ENCODE measurements at regions not wholly inside any gene's neighbourhood (a gene's known extent, or its start where the extent isn't known, plus 50 kb on each side); places are given as distances from the start of the nearest gene placed in this dataset.

DNA sequence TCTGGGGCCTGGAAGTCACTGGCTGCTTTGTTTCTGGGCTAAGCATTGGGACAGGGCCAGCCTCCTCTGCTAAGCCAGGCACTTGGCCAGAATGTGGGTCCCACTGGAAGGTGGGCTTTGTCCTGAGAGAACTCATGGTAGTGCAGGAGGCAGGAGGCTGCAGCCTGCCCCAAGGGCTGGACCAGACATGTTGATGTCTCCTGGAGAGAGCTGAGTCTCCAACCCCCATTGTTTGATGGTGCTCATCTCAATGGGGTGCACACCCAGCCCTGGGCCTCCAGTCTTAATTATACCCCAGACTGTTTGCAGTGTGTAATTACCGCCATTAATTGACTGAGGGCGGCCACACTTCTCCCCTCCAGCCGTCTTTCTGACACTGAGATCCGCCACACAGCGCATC lies 220.5 kb upstream of the PMEPA1 start:
- POLR2A ChIA-PET (ENCODE audit: unreplicated experiment) = no interaction called here
- H3K9me3 ChIP-seq (ENCODE audit: low read length) = no peaks in the 10 kb centered on the region
- intact Hi-C loops (cut with micrococcal nuclease) = no loop called here

DNA sequence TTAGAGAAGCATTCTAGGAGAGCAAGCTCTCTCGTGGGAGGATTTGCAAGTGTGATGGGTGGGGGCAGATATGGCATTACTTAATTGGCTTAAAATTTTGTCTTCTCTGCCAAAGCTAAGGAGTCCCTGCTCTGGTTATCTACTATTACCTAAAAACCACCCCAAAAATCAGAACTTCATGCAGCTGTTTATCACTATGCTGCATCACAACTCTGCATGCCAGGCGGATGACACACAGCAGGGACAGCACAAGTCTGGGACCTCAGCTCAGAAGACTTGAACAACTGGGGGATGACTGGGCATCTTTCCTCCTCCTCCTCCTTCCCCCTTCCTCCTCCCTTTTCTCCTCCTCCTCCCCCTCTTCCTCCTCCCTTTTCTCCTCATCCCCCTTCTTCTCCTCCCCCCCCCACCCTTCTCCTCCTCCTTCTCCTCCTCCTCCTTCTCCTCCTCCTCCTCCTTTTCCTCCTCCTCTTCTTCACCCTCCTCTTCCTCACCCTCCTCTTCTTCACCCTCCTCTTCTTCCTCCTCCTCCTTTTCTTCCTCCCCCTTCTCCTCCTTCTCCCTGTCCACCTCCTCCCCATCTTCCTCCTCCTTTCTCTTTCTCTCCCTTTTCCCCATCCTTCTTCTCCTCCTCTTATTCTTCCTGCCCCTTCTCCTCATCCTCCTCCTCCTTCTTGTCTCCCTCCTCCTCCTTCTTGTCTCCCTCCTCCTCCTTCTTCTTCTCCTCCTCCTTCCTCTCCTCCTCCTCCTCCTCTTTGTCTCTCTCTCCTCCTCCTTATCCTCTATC lies 218.6 kb upstream of the PMEPA1 start:
- ATAC-seq = no peak
- POLR2A ChIA-PET (ENCODE audit: unreplicated experiment) = no interaction called here

More for the DNA sequence above, 220.5 kb upstream of the PMEPA1 start:
- no TSS peak for BruUV-seq (replicated peaks)
- Histone ChIP-seq H3F3A (ENCODE audit: low read length, unreplicated experiment) (no peaks in the 10 kb centered on the region), H2AFZ (ENCODE audit: low read length) (no peak overlapping the region), H3K4me1 (ENCODE audit: insufficient read depth, low read length) (peaks cover 6% of the 10 kb centered on the region; the same call in 1 of the 2 replicates), H4K20me1 (ENCODE audit: low read length) (no peaks in the 10 kb centered on the region), H3K4me2 (ENCODE audit: low read length) (no peak overlapping the region), H3K27me3 (ENCODE audit: low read length) (no peaks in the 10 kb centered on the region), H3K79me2 (ENCODE audit: low read length) (no peaks in the 10 kb centered on the region), H3K9me2 (replicated peaks; ENCODE audit: low read length) (no peaks in the 10 kb centered on the region), H3K4me3 (ENCODE audit: low read length) (no peak overlapping the region), H3K36me3 (ENCODE audit: low read depth, low read length) (no peaks in the 10 kb centered on the region), H3K9ac (ENCODE audit: low read length) (no peak overlapping the region), H3K27ac (ENCODE audit: low read length) (no peak overlapping the region)
- TF ChIP-seq EZH2phosphoT487 (IDR thresholded peaks at IDR 0.05; ENCODE audit: borderline replicate concordance, low read length) (no peak), EZH2 (IDR thresholded peaks at IDR 0.05; ENCODE audit: low read length, unreplicated experiment) (no peak)
- TF ChIP-seq, protein P1, sequence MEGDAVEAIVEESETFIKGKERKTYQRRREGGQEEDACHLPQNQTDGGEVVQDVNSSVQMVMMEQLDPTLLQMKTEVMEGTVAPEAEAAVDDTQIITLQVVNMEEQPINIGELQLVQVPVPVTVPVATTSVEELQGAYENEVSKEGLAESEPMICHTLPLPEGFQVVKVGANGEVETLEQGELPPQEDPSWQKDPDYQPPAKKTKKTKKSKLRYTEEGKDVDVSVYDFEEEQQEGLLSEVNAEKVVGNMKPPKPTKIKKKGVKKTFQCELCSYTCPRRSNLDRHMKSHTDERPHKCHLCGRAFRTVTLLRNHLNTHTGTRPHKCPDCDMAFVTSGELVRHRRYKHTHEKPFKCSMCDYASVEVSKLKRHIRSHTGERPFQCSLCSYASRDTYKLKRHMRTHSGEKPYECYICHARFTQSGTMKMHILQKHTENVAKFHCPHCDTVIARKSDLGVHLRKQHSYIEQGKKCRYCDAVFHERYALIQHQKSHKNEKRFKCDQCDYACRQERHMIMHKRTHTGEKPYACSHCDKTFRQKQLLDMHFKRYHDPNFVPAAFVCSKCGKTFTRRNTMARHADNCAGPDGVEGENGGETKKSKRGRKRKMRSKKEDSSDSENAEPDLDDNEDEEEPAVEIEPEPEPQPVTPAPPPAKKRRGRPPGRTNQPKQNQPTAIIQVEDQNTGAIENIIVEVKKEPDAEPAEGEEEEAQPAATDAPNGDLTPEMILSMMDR (conservative IDR thresholded peaks at IDR 0.05; ENCODE audit: low read depth, low read length) = no peak
- ATAC-seq (no peak), DNase-seq (no peak)
- CTCF ChIA-PET = no interaction called here

More for the DNA sequence above, 218.6 kb upstream of the PMEPA1 start:
- no peak overlapping the region for H3K9ac ChIP-seq (ENCODE audit: low read length)
- no peaks in the 10 kb centered on the region for H3K27me3 ChIP-seq (ENCODE audit: low read length)
- CTCF ChIA-PET = no interaction called here
- H3K4me1 ChIP-seq (ENCODE audit: insufficient read depth, low read length) = peaks cover 6% of the 10 kb centered on the region; the same call in 1 of the 2 replicates
- no peaks in the 10 kb centered on the region for H4K20me1 ChIP-seq (ENCODE audit: low read length)
- no peak overlapping the region for H3K4me2 ChIP-seq (ENCODE audit: low read length)
- H3K27ac ChIP-seq (ENCODE audit: low read length) = no peak overlapping the region
- no peaks in the 10 kb centered on the region for H3F3A ChIP-seq (ENCODE audit: low read length, unreplicated experiment)
- BruUV-seq (replicated peaks) = no TSS peak
- no peaks in the 10 kb centered on the region for H3K9me2 ChIP-seq (replicated peaks; ENCODE audit: low read length)
- DNase-seq = peak; percentile 66
- TF ChIP-seq EZH2phosphoT487 (IDR thresholded peaks at IDR 0.05; ENCODE audit: borderline replicate concordance, low read length) (no peak), EZH2 (IDR thresholded peaks at IDR 0.05; ENCODE audit: low read length, unreplicated experiment) (no peak)
- TF ChIP-seq, protein P1 (conservative IDR thresholded peaks at IDR 0.05; ENCODE audit: low read depth, low read length) = no peak
- H3K4me3 ChIP-seq (ENCODE audit: low read length) = no peak overlapping the region
- intact Hi-C loops (cut with micrococcal nuclease) = no loop called here
- H3K79me2 ChIP-seq (ENCODE audit: low read length) = no peaks in the 10 kb centered on the region
- no peak overlapping the region for H2AFZ ChIP-seq (ENCODE audit: low read length)
- H3K9me3 ChIP-seq (ENCODE audit: low read length) = no peaks in the 10 kb centered on the region
- no peaks in the 10 kb centered on the region for H3K36me3 ChIP-seq (ENCODE audit: low read depth, low read length)
